ENCODE measurements at regions not wholly inside any gene's neighbourhood (a gene's known extent, or its start where the extent isn't known, plus 50 kb on each side); places are given as distances from the start of the nearest gene placed in this dataset.

GRCh38 chr12:90355711-90356355 lies 599.1 kb downstream of the CCER1 start:
- intact Hi-C loops (cut with micrococcal nuclease): no loop called here
- DNase-seq (no peak), ATAC-seq (no peak)

GRCh38 chr12:90343966-90344365 lies 611.0 kb downstream of the CCER1 start:
- intact Hi-C loops (cut with micrococcal nuclease): no loop called here
- no peak for ATAC-seq

GRCh38 chr12:90342081-90342480 lies 612.9 kb downstream of the CCER1 start:
- intact Hi-C loops (cut with micrococcal nuclease): no loop called here
- DNase-seq (no peak), ATAC-seq (no peak)

More at GRCh38 chr12:90343966-90344365, 611.0 kb downstream of the CCER1 start:
- DNase-seq: no peak

- DNase-seq (no peak), ATAC-seq (no peak)
- intact Hi-C loops (cut with micrococcal nuclease): no loop called here
These were observed 615.1 kb downstream of the CCER1 start for GRCh38 chr12:90339837-90340236.

- ATAC-seq (no peak), DNase-seq (no peak)
- intact Hi-C loops (cut with micrococcal nuclease): no loop called here
These were observed 616.6 kb downstream of the CCER1 start for GRCh38 chr12:90338365-90338764.

- no peak for ATAC-seq
- DNase-seq: no peak
- intact Hi-C loops (cut with micrococcal nuclease): no loop called here
These were observed 618.0 kb downstream of the CCER1 start for GRCh38 chr12:90337018-90337417.

- no peak for ATAC-seq
- DNase-seq: no peak
- intact Hi-C loops (cut with micrococcal nuclease): no loop called here
These were observed 619.4 kb downstream of the CCER1 start for GRCh38 chr12:90335566-90335965.

- ATAC-seq: no peak
- DNase-seq: no peak
- intact Hi-C loops (cut with micrococcal nuclease): no loop called here
These were observed 621.0 kb downstream of the CCER1 start for GRCh38 chr12:90333939-90334338.

- intact Hi-C loops (cut with micrococcal nuclease): no loop called here
- no peak for ATAC-seq
- no peak for DNase-seq
These were observed 621.6 kb downstream of the CCER1 start for GRCh38 chr12:90333424-90333823.

GRCh38 chr12:90331821-90332220 lies 623.2 kb downstream of the CCER1 start:
- DNase-seq (no peak), ATAC-seq (no peak)
- intact Hi-C loops (cut with micrococcal nuclease): no loop called here

- ATAC-seq (peak; percentile 34), DNase-seq (no peak)
- intact Hi-C loops (cut with micrococcal nuclease): no loop called here
These were observed 622.6 kb upstream of the ATP2B1 start for GRCh38 chr12:90331262-90331661.

GRCh38 chr12:90327793-90328743 lies 619.4 kb upstream of the ATP2B1 start:
- DNase-seq: no peak
- no peak for ATAC-seq
- intact Hi-C loops (cut with micrococcal nuclease): no loop called here

- DNase-seq: no peak
- ATAC-seq: no peak
- intact Hi-C loops (cut with micrococcal nuclease): no loop called here
These were observed 614.6 kb upstream of the ATP2B1 start for GRCh38 chr12:90323217-90323616.

GRCh38 chr12:90322006-90322405 lies 613.4 kb upstream of the ATP2B1 start:
- intact Hi-C loops (cut with micrococcal nuclease): no loop called here
- no peak for ATAC-seq
- no peak for DNase-seq

GRCh38 chr12:90321369-90321768 lies 612.7 kb upstream of the ATP2B1 start:
- ATAC-seq (no peak), DNase-seq (no peak)
- intact Hi-C loops (cut with micrococcal nuclease): no loop called here

- intact Hi-C loops (cut with micrococcal nuclease): no loop called here
- no peak for ATAC-seq
- no peak for DNase-seq
These were observed 602.9 kb upstream of the ATP2B1 start for GRCh38 chr12:90311561-90311960.

GRCh38 chr12:90305379-90305778 lies 596.7 kb upstream of the ATP2B1 start:
- intact Hi-C loops (cut with micrococcal nuclease): no loop called here
- ATAC-seq: no peak
- DNase-seq: no peak

- DNase-seq (no peak), ATAC-seq (no peak)
- intact Hi-C loops (cut with micrococcal nuclease): no loop called here
These were observed 595.6 kb upstream of the ATP2B1 start for GRCh38 chr12:90304231-90304630.

GRCh38 chr12:90303771-90304170 lies 595.1 kb upstream of the ATP2B1 start:
- intact Hi-C loops (cut with micrococcal nuclease): no loop called here
- DNase-seq (no peak), ATAC-seq (no peak)

- intact Hi-C loops (cut with micrococcal nuclease): no loop called here
- ATAC-seq (no peak), DNase-seq (no peak)
These were observed 593.0 kb upstream of the ATP2B1 start for GRCh38 chr12:90301561-90302133.
